Stomach (tissue), 8 donors: ENCODE measurements at regions not wholly inside any gene's neighbourhood (a gene's known extent, or its start where the extent isn't known, plus 50 kb on each side); places are given as distances from the start of the nearest gene placed in this dataset.

Source experiments
- DNase-seq, 2 donors: peaks; one replicate each; pipeline versions ENCODE4 v3.0.0 to v3.0.0-alpha.2; 2013 to 2019
- H3K27ac ChIP-seq, 5 donors: fragments of 200-600 bp in 4 of 5; sonication (generic) in 4 of 5; one replicate each; pipeline ENCODE4 v1.5.1; 2013 to 2019; ENCODE audit warnings: mild to moderate bottlenecking in 1 of 5, moderate library complexity in 1 of 5
- H3K27me3 ChIP-seq, 3 donors: fragments of 200-600 bp; sonication (generic); one replicate each; pipeline ENCODE4 v1.5.1; 2017 to 2019; ENCODE audit warnings: mixed run types in 1 of 3
- H3K36me3 ChIP-seq, 4 donors: fragments of 200-600 bp; sonication (generic); 1 replicate in 3 of 4; 2 replicates in 1 of 4; pipeline ENCODE4 v1.5.1; 2016 to 2019
- H3K4me1 ChIP-seq, 4 donors: fragments of 200-600 bp; sonication (generic); one replicate each; pipeline ENCODE4 v1.5.1; 2016 to 2019
- H3K4me3 ChIP-seq, 4 donors: fragments of 200-600 bp; sonication (generic) in 3 of 4; one replicate each; pipeline ENCODE4 v1.5.1; 2016 to 2019; ENCODE audit warnings: mild to moderate bottlenecking in 1 of 4
- H3K9me3 ChIP-seq, 4 donors: fragments of 200-600 bp; sonication (generic); one replicate each; pipeline ENCODE4 v1.5.1; 2016 to 2019
- CTCF ChIP-seq, 7 experiments: fragments of 450-650 bp in 4 of 7; fragments of 200-600 bp in 3 of 7; sonication (generic) in 3 of 7; IDR thresholded peaks; one replicate each; pipeline ENCODE4 v1.5.1; 2016 to 2019; ENCODE audit warnings: antibody characterized with exemption in 7 of 7, control low read depth in 2 of 7, mild to moderate bottlenecking in 1 of 7
- EP300 ChIP-seq: sonication (generic); formaldehyde crosslinking; IDR thresholded peaks from one replicate; pipeline ENCODE4 v1.6.1; 2017; ENCODE audit warnings: antibody characterized with exemption
- POLR2A ChIP-seq, 4 donors: fragments of 450-650 bp; IDR thresholded peaks; one replicate each; pipeline ENCODE4 v1.6.1; 2016; ENCODE audit warnings: antibody characterized with exemption in 4 of 4, control low read depth in 2 of 4, mild to moderate bottlenecking in 1 of 4, moderate library complexity in 1 of 4
- POLR2AphosphoS5 ChIP-seq, 3 donors: sonication (generic); formaldehyde crosslinking; IDR thresholded peaks; one replicate each; pipeline ENCODE4 v1.6.1; 2016; ENCODE audit warnings: antibody characterized with exemption in 3 of 3
- WGBS, 5 donors: extraction: QIAGEN DNeasy Blood & Tissue Kit in 3 of 5; methylation state at CpG; one replicate each; pipeline versions ENCODE4 v1.1.5 to v1.1.7; 2013 to 2018; 5-methylcytosine and 5-hydroxymethylcytosine counted together
- intact Hi-C: fragments of 100-400 bp; cut with DNase I; formaldehyde crosslinking; loops from one replicate; pipeline ENCODE4 v1.15.1; 2023; ENCODE audit warnings: low total_unique reads
- donor health status: healthy with polysubstance abuse.
- donor health status: Bipolar disorder and iron deficiency.
- donor health status: healthy.

- H3K9me3 ChIP-seq, result no peaks in the 10 kb centered on the region
- TF ChIP-seq EP300 (no peak), CTCF (IDR thresholded peaks at IDR 0.05) (no peak), POLR2AphosphoS5 (IDR thresholded peaks at IDR 0.05) (no peak), POLR2A (IDR thresholded peaks at IDR 0.05) (no peak)
- intact Hi-C loops, result no loop called here
These were observed 177.6 kb upstream of the LMNTD1 start for GRCh38 chr12:25730489-25731349.

GRCh38 chr12:25733541-25733940 is 180.5 kb upstream of the LMNTD1 start:
- intact Hi-C loops, result no loop called here
- Histone ChIP-seq H3K4me1 (no peaks in the 10 kb centered on the region), H3K36me3 (no peaks in the 10 kb centered on the region), H3K27me3 (no peaks in the 10 kb centered on the region), H3K9me3 (no peaks in the 10 kb centered on the region), H3K4me3 (no peak overlapping the region), H3K27ac (no peak overlapping the region)
- 91 to 97% (median 96%) methylated on average over 1 of the region's 1 CpG for WGBS, 5 donors
- DNase-seq, result no peak
- no peak for TF ChIP-seq CTCF (IDR thresholded peaks at IDR 0.05)
- TF ChIP-seq POLR2AphosphoS5 (IDR thresholded peaks at IDR 0.05), result no peak
- TF ChIP-seq EP300, result no peak
- TF ChIP-seq POLR2A (IDR thresholded peaks at IDR 0.05), result no peak

More at GRCh38 chr12:25730489-25731349, 177.6 kb upstream of the LMNTD1 start:
- Histone ChIP-seq H3K4me3 (no peak overlapping the region), H3K4me1 (no peaks in the 10 kb centered on the region), H3K27me3 (no peaks in the 10 kb centered on the region), H3K36me3 (no peaks in the 10 kb centered on the region), H3K27ac (no peak overlapping the region)
- no peak for DNase-seq
- 28 to 53% (median 39%) methylated on average over 5 of the region's 5 CpGs for WGBS, 5 donors

GRCh38 chr12:25734529-25735180 is 181.6 kb upstream of the LMNTD1 start:
- no peak for TF ChIP-seq EP300
- no peak for TF ChIP-seq POLR2AphosphoS5 (IDR thresholded peaks at IDR 0.05)
- TF ChIP-seq POLR2A (IDR thresholded peaks at IDR 0.05), result no peak
- TF ChIP-seq CTCF (IDR thresholded peaks at IDR 0.05), result no peak
- no peak for DNase-seq
- H3K36me3 ChIP-seq, result no peaks in the 10 kb centered on the region
- no peaks in the 10 kb centered on the region for H3K4me1 ChIP-seq
- no peaks in the 10 kb centered on the region for H3K27me3 ChIP-seq
- intact Hi-C loops, result no loop called here
- H3K9me3 ChIP-seq, result no peaks in the 10 kb centered on the region
- H3K4me3 ChIP-seq, result no peak overlapping the region
- H3K27ac ChIP-seq, result no peak overlapping the region
- 48 to 83% (median 65%) methylated on average over 1 of the region's 1 CpG for WGBS, 5 donors

GRCh38 chr12:25740617-25741016 is 187.5 kb upstream of the LMNTD1 start:
- H3K9me3 ChIP-seq, result no peaks in the 10 kb centered on the region
- 85 to 100% (median 97%) methylated on average over 1 of the region's 1 CpG for WGBS, 5 donors
- TF ChIP-seq CTCF (IDR thresholded peaks at IDR 0.05) (no peak), POLR2AphosphoS5 (IDR thresholded peaks at IDR 0.05) (no peak), EP300 (no peak), POLR2A (IDR thresholded peaks at IDR 0.05) (no peak)
- H3K27ac ChIP-seq, result no peak overlapping the region
- H3K27me3 ChIP-seq, result no peaks in the 10 kb centered on the region
- intact Hi-C loops, result no loop called here
- H3K4me1 ChIP-seq, result no peaks in the 10 kb centered on the region
- H3K4me3 ChIP-seq, result no peak overlapping the region
- no peak for DNase-seq
- no peaks in the 10 kb centered on the region for H3K36me3 ChIP-seq
